Keratinocyte (primary cell): ENCODE measurements at regions not wholly inside any gene's neighbourhood (a gene's known extent, or its start where the extent isn't known, plus 50 kb on each side); places are given as distances from the start of the nearest gene placed in this dataset.

Experiments
- CTCF ChIP-seq, 3 experiments: IDR thresholded peaks in 1 of 3; conservative IDR thresholded peaks in 1 of 3; optimal IDR thresholded peaks in 1 of 3; 2 replicates in 2 of 3; 3 replicates in 1 of 3; pipeline versions ENCODE3 to v1.5.1; 2011; ENCODE audit warnings: low read length in 3 of 3, mild to moderate bottlenecking in 3 of 3, moderate library complexity in 2 of 3, control low read depth in 1 of 3, inconsistent platforms in 1 of 3; ENCODE audit not compliant: insufficient read depth in 2 of 3; ENCODE audit errors: extremely low read depth in 1 of 3
- EZH2 ChIP-seq: IDR thresholded peaks from one replicate; pipeline ENCODE4 v1.6.1; 2012; ENCODE audit warnings: inconsistent platforms, mild to moderate bottlenecking, low read length, moderate library complexity

GRCh38 chr10:2124135-2124534 lies 386.8 kb upstream of the ADARB2 start:
- TF ChIP-seq EZH2 (no peak), CTCF (optimal IDR thresholded peaks at IDR 0.05 in 1 of 3, IDR thresholded peaks at IDR 0.05 in 1 of 3, conservative IDR thresholded peaks at IDR 0.05 in 1 of 3; ENCODE audit: extremely low read depth in 1 of 3, insufficient read depth in 2 of 3, low read length in 3 of 3) (no peak)
